HCT116 (cell line): ENCODE measurements at regions not wholly inside any gene's neighbourhood (a gene's known extent, or its start where the extent isn't known, plus 50 kb on each side); places are given as distances from the start of the nearest gene placed in this dataset.

Source experiments
- ATAC-seq: fragments of 200-7000 bp; cut with Tn5 transposase; 2 replicates; pipeline ENCODE4 v1.9.1; 2020; ENCODE audit warnings: mild to moderate bottlenecking, moderate library complexity
- BruUV-seq: library from RNA; stranded (reverse); fragments of 400-500 nt; replicated peaks from 2 replicates; lab custom pipeline; 2021; lab: Mats Ljungman, UMichigan
- CTCF ChIA-PET: fragments of 300-600 bp; sonication (Branson Sonifier 250); formaldehyde crosslinking; loops from one replicate; lab custom pipeline; 2021; ENCODE audit warnings: antibody characterized with exemption; lab: Charles Lee
- POLR2A ChIA-PET: fragments of 300-600, 350-600 bp; sonication (Branson Sonifier 250); formaldehyde crosslinking; loops from one replicate; lab custom pipeline; 2021; ENCODE audit warnings: antibody characterized with exemption; lab: Charles Lee
- RAD21 ChIA-PET, 2 experiments: fragments of 300-600 bp; sonication (Branson Sonifier 250); formaldehyde crosslinking; loops; one replicate each; lab custom pipeline; 2023; ENCODE audit warnings: low total read pairs in 2 of 2; ENCODE audit not compliant: uncharacterized antibody in 2 of 2, unreplicated experiment in 2 of 2, low non-redundant PET in 1 of 2; lab: Charles Lee
- DNase-seq: peaks from one replicate; pipeline ENCODE4 v3.0.0-alpha.2; 2010; ENCODE audit warnings: low read depth, low spot score
- H2AFZ ChIP-seq: fragments of 200-600 bp; shearing (Covaris generic), sonication (generic); 2 replicates; pipeline ENCODE4 v1.6.1; 2017; ENCODE audit warnings: low read depth, mixed run types, mixed read lengths, antibody characterized with exemption, low read length; ENCODE audit not compliant: poor library complexity, severe bottlenecking
- H3K27ac ChIP-seq: 2 replicates; pipeline ENCODE4 v1.5.1; 2012; ENCODE audit warnings: low read depth, low read length
- H3K27me3 ChIP-seq: fragments of 200-600 bp; sonication (generic); 2 replicates; pipeline ENCODE4 v1.6.1; 2016; ENCODE audit warnings: mixed run types, low read length, mixed read lengths; ENCODE audit not compliant: insufficient read depth
- H3K36me3 ChIP-seq, 2 experiments: fragments of 200-500 bp in 1 of 2; fragments of 200-600 bp in 1 of 2; sonication (Bioruptor generic) in 1 of 2; sonication (generic) in 1 of 2; 2 replicates each; pipeline versions ENCODE4 v1.5.1 to v1.6.1; 2014 to 2016; ENCODE audit warnings: low read length in 2 of 2, inconsistent platforms in 1 of 2, mixed read lengths in 1 of 2, mixed run types in 1 of 2; ENCODE audit not compliant: insufficient read depth in 2 of 2, control insufficient read depth in 1 of 2
- H3K4me1 ChIP-seq, 2 experiments: fragments of 200-600 bp in 1 of 2; sonication (generic) in 1 of 2; 2 replicates each; pipeline versions ENCODE4 v1.5.1 to v1.6.1; 2012 to 2017; ENCODE audit warnings: low read length in 2 of 2, inconsistent platforms in 1 of 2, mild to moderate bottlenecking in 1 of 2, mixed read lengths in 1 of 2, mixed run types in 1 of 2, moderate library complexity in 1 of 2; ENCODE audit not compliant: insufficient read depth in 2 of 2, control insufficient read depth in 1 of 2
- H3K4me2 ChIP-seq: fragments of 200-600 bp; sonication (generic); 2 replicates; pipeline ENCODE4 v1.6.1; 2017; ENCODE audit warnings: mixed run types, low read length, mixed read lengths
- H3K4me3 ChIP-seq, 2 experiments: fragments of 200-600 bp in 1 of 2; sonication (generic) in 1 of 2; replicated peaks in 1 of 2; 2 replicates each; pipeline ENCODE4 v1.5.1; 2011 to 2016; ENCODE audit warnings: low read length in 2 of 2, control low read depth in 1 of 2, low read depth in 1 of 2, mild to moderate bottlenecking in 1 of 2, mixed read lengths in 1 of 2, mixed run types in 1 of 2
- H3K79me2 ChIP-seq: fragments of 200-600 bp; sonication (generic); 2 replicates; pipeline ENCODE4 v1.6.1; 2017; ENCODE audit warnings: mild to moderate bottlenecking, mixed run types, low read length, moderate library complexity, mixed read lengths; ENCODE audit not compliant: insufficient read depth
- H3K9ac ChIP-seq: fragments of 200-600 bp; sonication (generic); 2 replicates; pipeline ENCODE4 v1.6.1; 2016; ENCODE audit warnings: low read length, mixed read lengths
- H3K9me2 ChIP-seq: fragments of 200-600 bp; sonication (generic), shearing (Covaris generic); 2 replicates; pipeline ENCODE4 v1.6.1; 2017; ENCODE audit warnings: mixed run types, mild to moderate bottlenecking, moderate library complexity; ENCODE audit not compliant: insufficient read depth
- H3K9me3 ChIP-seq, 2 experiments: fragments of 200-500 bp in 1 of 2; fragments of 200-600 bp in 1 of 2; sonication (Bioruptor generic) in 1 of 2; sonication (generic) in 1 of 2; 2 replicates each; pipeline ENCODE4 v1.6.1; 2014 to 2017; ENCODE audit warnings: low read length in 2 of 2, mixed read lengths in 2 of 2, inconsistent platforms in 1 of 2, low read depth in 1 of 2, mild to moderate bottlenecking in 1 of 2, mixed run types in 1 of 2, moderate library complexity in 1 of 2; ENCODE audit not compliant: control insufficient read depth in 1 of 2, insufficient read depth in 1 of 2
- H4K20me1 ChIP-seq: fragments of 200-600 bp; sonication (generic), shearing (Covaris generic); 2 replicates; pipeline ENCODE4 v1.6.1; 2017; ENCODE audit warnings: mixed run types, mild to moderate bottlenecking, moderate library complexity; ENCODE audit not compliant: insufficient read depth
- ATF3 ChIP-seq: IDR thresholded peaks from 2 replicates; pipeline ENCODE4 v1.6.1; 2012
- CTCF ChIP-seq, 3 experiments: fragments of 200-600 bp in 1 of 3; sonication (generic) in 1 of 3; IDR thresholded peaks in 2 of 3; conservative IDR thresholded peaks in 1 of 3; 2 replicates each; pipeline ENCODE4 v1.5.1; 2012 to 2017; ENCODE audit warnings: low read depth in 2 of 3, low read length in 2 of 3, antibody characterized with exemption in 1 of 3, borderline replicate concordance in 1 of 3, control low read depth in 1 of 3, mild to moderate bottlenecking in 1 of 3, mixed read lengths in 1 of 3, mixed run types in 1 of 3, moderate library complexity in 1 of 3; ENCODE audit not compliant: insufficient read depth in 1 of 3
- EGR1 ChIP-seq: IDR thresholded peaks from 2 replicates; pipeline ENCODE4 v1.6.1; 2012; ENCODE audit warnings: low read depth
- ELF1 ChIP-seq: IDR thresholded peaks from 2 replicates; pipeline ENCODE4 v1.6.1; 2012; ENCODE audit warnings: low read depth, borderline replicate concordance
- EZH2phosphoT487 ChIP-seq: fragments of 200-600 bp; IDR thresholded peaks from 2 replicates; pipeline ENCODE4 v1.6.1; 2018; ENCODE audit warnings: antibody characterized with exemption, borderline replicate concordance
- FOSL1 ChIP-seq: IDR thresholded peaks from 2 replicates; pipeline ENCODE4 v1.6.1; 2012; ENCODE audit warnings: low read depth
- JUND ChIP-seq: IDR thresholded peaks from 2 replicates; pipeline ENCODE4 v1.6.1; 2012
- POLR2A ChIP-seq: IDR thresholded peaks from 2 replicates; pipeline ENCODE4 v1.7.0; 2011; ENCODE audit warnings: borderline replicate concordance; ENCODE audit not compliant: insufficient read depth, insufficient read length; ENCODE audit errors: extremely low read depth
- POLR2AphosphoS5 ChIP-seq: IDR thresholded peaks from 2 replicates; pipeline ENCODE4 v1.6.1; 2011; ENCODE audit warnings: mild to moderate bottlenecking, low read depth, low read length, moderate library complexity
- REST ChIP-seq: IDR thresholded peaks from 2 replicates; pipeline ENCODE4 v1.6.1; 2012; ENCODE audit warnings: low read depth
- SIN3A ChIP-seq: IDR thresholded peaks from 2 replicates; pipeline ENCODE4 v1.6.1; 2012; ENCODE audit warnings: low read depth
- SRF ChIP-seq: IDR thresholded peaks from 2 replicates; pipeline ENCODE4 v1.6.1; 2012; ENCODE audit warnings: low read depth
- TCF7L2 ChIP-seq: IDR thresholded peaks from 2 replicates; pipeline ENCODE4 v1.7.0; 2011; ENCODE audit warnings: borderline replicate concordance, inconsistent platforms; ENCODE audit not compliant: insufficient read depth, insufficient read length; ENCODE audit errors: extremely low read depth
- YY1 ChIP-seq: IDR thresholded peaks from 2 replicates; pipeline ENCODE4 v1.6.1; 2011; ENCODE audit warnings: low read length, low read depth, moderate library complexity, mild to moderate bottlenecking; ENCODE audit not compliant: insufficient replicate concordance; ENCODE audit errors: extremely low read depth
- ZBTB33 ChIP-seq: IDR thresholded peaks from 2 replicates; pipeline ENCODE4 v1.6.1; 2011; ENCODE audit warnings: mild to moderate bottlenecking, low read length, moderate library complexity; ENCODE audit not compliant: insufficient replicate concordance; ENCODE audit errors: extremely low read depth
- ZFX ChIP-seq: fragments of 450-650 bp; IDR thresholded peaks from 2 replicates; pipeline ENCODE4 v1.6.1; 2017
- ZNF274 ChIP-seq: fragments of 200-500 bp; sonication (Bioruptor generic); IDR thresholded peaks from 2 replicates; pipeline ENCODE4 v1.6.1; 2014; ENCODE audit warnings: mild to moderate bottlenecking, low read depth, low read length, inconsistent platforms
- intact Hi-C: fragments of 100-400 bp; cut with micrococcal nuclease; formaldehyde crosslinking; loops from 2 replicates; pipeline ENCODE4 v1.10.0; 2022

- Histone ChIP-seq H3K36me3 (no peaks in the 10 kb centered on the region), H3K27ac (no peak overlapping the region), H2AFZ (no peak overlapping the region), H3K27me3 (no peaks in the 10 kb centered on the region), H3K9me3 (no peaks in the 10 kb centered on the region), H3K4me1 (no peaks in the 10 kb centered on the region), H3K9me2 (no peaks in the 10 kb centered on the region), H3K4me2 (no peak overlapping the region), H3K4me3 (no peak overlapping the region), H4K20me1 (no peaks in the 10 kb centered on the region), H3K9ac (no peak overlapping the region), H3K79me2 (no peaks in the 10 kb centered on the region)
- ATAC-seq (no peak), DNase-seq (no peak)
- BruUV-seq = no TSS peak
- intact Hi-C loops = no loop called here
- ChIA-PET POLR2A (no interaction called here), CTCF (no interaction called here), RAD21 (no interaction called here)
- TF ChIP-seq YY1 = no peak
- no peak for TF ChIP-seq JUND
- TF ChIP-seq ZNF274 = no peak
- no peak for TF ChIP-seq CTCF (IDR thresholded peaks at IDR 0.05 in 2 of 3, conservative IDR thresholded peaks at IDR 0.05 in 1 of 3; ENCODE audit: borderline replicate concordance in 1 of 3, insufficient read depth in 1 of 3, low read depth in 2 of 3, low read length in 2 of 3)
- no peak for TF ChIP-seq SIN3A
- no peak for TF ChIP-seq REST
- no peak for TF ChIP-seq EGR1
- TF ChIP-seq ZBTB33 = no peak
- TF ChIP-seq POLR2A = no peak
- TF ChIP-seq FOSL1 = no peak
- no peak for TF ChIP-seq ZFX
- no peak for TF ChIP-seq SRF
- no peak for TF ChIP-seq ATF3
- TF ChIP-seq EZH2phosphoT487 = no peak
- TF ChIP-seq TCF7L2 = no peak
- TF ChIP-seq POLR2AphosphoS5 = no peak
- no peak for TF ChIP-seq ELF1
- TF ChIP-seq, all 23 proteins: peak for 0
Observed at GRCh38 chr12:41908206-41908605, 236.5 kb downstream of the GXYLT1 start.
